GM12874 (cell line): ENCODE measurements at regions not wholly inside any gene's neighbourhood (a gene's known extent, or its start where the extent isn't known, plus 50 kb on each side); places are given as distances from the start of the nearest gene placed in this dataset.
A peak's percentile ranks its signal among the peaks of the same experiment; 100 is the strongest.

ENCODE experiments used
- CTCF ChIP-seq: IDR thresholded peaks from 2 replicates; pipeline ENCODE4 v1.5.1; 2011; ENCODE audit warnings: low read depth, mild to moderate bottlenecking, control low read depth, low read length, moderate library complexity; ENCODE audit not compliant: insufficient read depth

GRCh38 chr7:38330861-38331621 lies 57.6 kb upstream of the TARP start:
- peak; percentile 32; the same call in 1 of the 2 replicates for TF ChIP-seq CTCF

- no peak for TF ChIP-seq CTCF
Observed at GRCh38 chr7:38330039-38330438, 56.6 kb upstream of the TARP start.

GRCh38 chr7:38329340-38329739 lies 55.9 kb upstream of the TARP start:
- TF ChIP-seq CTCF: no peak

GRCh38 chr7:38328814-38329213 lies 55.4 kb upstream of the TARP start:
- no peak for TF ChIP-seq CTCF

- TF ChIP-seq CTCF: no peak
Observed at GRCh38 chr7:38327637-38328036, 54.2 kb upstream of the TARP start.
